A549 (cell line): ENCODE measurements at regions not wholly inside any gene's neighbourhood (a gene's known extent, or its start where the extent isn't known, plus 50 kb on each side); places are given as distances from the start of the nearest gene placed in this dataset.

Source experiments
- ATAC-seq, 2 experiments: fragments of 200-7000 bp in 1 of 2; fragments of >200 bp in 1 of 2; cut with Nextera tagmentation in 1 of 2; cut with Tn5 transposase in 1 of 2; 3 replicates each; pipeline versions ENCODE4 v1.8.0 to v1.9.1; 2018 to 2020; ENCODE audit warnings: mild to moderate bottlenecking in 1 of 2, moderate library complexity in 1 of 2
- CTCF ChIA-PET: fragments of 300-600 bp; sonication (Branson Sonifier 250); formaldehyde crosslinking; extraction: SDS; loops from one replicate; lab custom pipeline; 2021; ENCODE audit warnings: antibody characterized with exemption, inconsistent platforms; lab: Yijun Ruan, JAX
- POLR2A ChIA-PET: fragments of 350-600 bp; formaldehyde crosslinking; extraction: SDS; loops from one replicate; lab custom pipeline; 2021; ENCODE audit warnings: antibody characterized with exemption, inconsistent platforms; lab: Yijun Ruan, JAX
- DNase-seq, 2 experiments: peaks; one replicate each; pipeline versions ENCODE4 v3.0.0 to v3.0.0-alpha.2; 2011 to 2016; ENCODE audit warnings: low read depth in 1 of 2, low spot score in 1 of 2
- FAIRE-seq: peaks from 2 replicates; lab custom pipeline; 2011; peaks lifted over from hg19 to GRCh38; lab: Jason Lieb, UNC
- H3K27ac ChIP-seq, 2 experiments: fragments of >200 bp; sonication (Bioruptor Twin); formaldehyde crosslinking; 3 replicates each; pipeline ENCODE4 v1.5.1; 2016 to 2017
- H3K4me1 ChIP-seq: fragments of >200 bp; sonication (Bioruptor Twin); formaldehyde crosslinking; 3 replicates; pipeline ENCODE4 v1.6.1; 2016
- H3K4me2 ChIP-seq: fragments of >200 bp; sonication (Bioruptor Twin); formaldehyde crosslinking; 3 replicates; pipeline ENCODE4 v1.6.1; 2016
- H3K4me3 ChIP-seq: fragments of >200 bp; sonication (Bioruptor Twin); formaldehyde crosslinking; 3 replicates; pipeline ENCODE4 v1.5.1; 2016
- H3K9me3 ChIP-seq: fragments of >200 bp; sonication (Bioruptor Twin); formaldehyde crosslinking; 3 replicates; pipeline ENCODE4 v1.6.1; 2016
- ATOH8 ChIP-seq: fragments of 250-450 bp; sonication (Bioruptor Pico); IDR thresholded peaks from 2 replicates; pipeline ENCODE4 v1.5.0; 2020; ENCODE audit warnings: low read depth, mild to moderate bottlenecking, moderate library complexity
- BHLHE40 ChIP-seq: IDR thresholded peaks from 2 replicates; pipeline ENCODE4 v1.6.1; 2012; ENCODE audit warnings: low read depth, low read length, inconsistent platforms
- CBX2 ChIP-seq: fragments of 200-600 bp; sonication (generic); IDR thresholded peaks from 2 replicates; pipeline ENCODE4 v1.6.1; 2016; ENCODE audit warnings: low read depth, mild to moderate bottlenecking, borderline replicate concordance
- CBX8 ChIP-seq: fragments of 200-600 bp; sonication (generic); IDR thresholded peaks from 2 replicates; pipeline ENCODE4 v1.6.1; 2016
- CEBPB ChIP-seq, 2 experiments: fragments of >200 bp in 1 of 2; sonication (Bioruptor Twin) in 1 of 2; formaldehyde crosslinking in 1 of 2; IDR thresholded peaks; 2 replicates each; pipeline ENCODE4 v1.6.1; 2012 to 2016
- CTCF ChIP-seq: fragments of >200 bp; sonication (Bioruptor Twin); formaldehyde crosslinking; IDR thresholded peaks from 3 replicates; pipeline ENCODE4 v1.5.1; 2016
- E2F6 ChIP-seq: IDR thresholded peaks from 2 replicates; pipeline ENCODE4 v1.6.1; 2012; ENCODE audit warnings: low read depth, borderline replicate concordance
- GATA3 ChIP-seq: IDR thresholded peaks from 2 replicates; pipeline ENCODE4 v1.6.1; 2012; ENCODE audit warnings: borderline replicate concordance
- HES2 ChIP-seq: fragments of >200 bp; sonication (Bioruptor Twin); formaldehyde crosslinking; IDR thresholded peaks from 2 replicates; pipeline ENCODE4 v1.6.1; 2016
- HOXB13 ChIP-seq: fragments of 250-450 bp; sonication (Bioruptor Pico); IDR thresholded peaks from 2 replicates; pipeline ENCODE4 v1.5.0; 2020; ENCODE audit warnings: low read depth, mild to moderate bottlenecking, moderate library complexity
- KDM1A ChIP-seq: fragments of 200-600 bp; sonication (generic); IDR thresholded peaks from 2 replicates; pipeline ENCODE4 v1.6.1; 2016; ENCODE audit warnings: low read depth, mild to moderate bottlenecking
- PHF8 ChIP-seq: fragments of 200-600 bp; sonication (generic); IDR thresholded peaks from 2 replicates; pipeline ENCODE4 v1.6.1; 2016; ENCODE audit warnings: low read depth, mild to moderate bottlenecking, antibody characterized with exemption, moderate library complexity, borderline replicate concordance
- POLR2A ChIP-seq: IDR thresholded peaks from 2 replicates; pipeline ENCODE4 v1.6.1; 2012; ENCODE audit warnings: mild to moderate bottlenecking, low read length
- POLR2AphosphoS2 ChIP-seq: conservative IDR thresholded peaks from 2 replicates; pipeline ENCODE4 v1.6.1; 2012; ENCODE audit warnings: low read length, improper control_type of control experiment, inconsistent platforms
- RAD21 ChIP-seq, 2 experiments: fragments of >200 bp in 1 of 2; sonication (Bioruptor Twin) in 1 of 2; formaldehyde crosslinking in 1 of 2; IDR thresholded peaks in 1 of 2; conservative IDR thresholded peaks in 1 of 2; 2 replicates in 1 of 2; 3 replicates in 1 of 2; pipeline ENCODE4 v1.6.1; 2012 to 2018; ENCODE audit warnings: inconsistent platforms in 1 of 2
- RFX5 ChIP-seq: fragments of 450-650 bp; IDR thresholded peaks from 2 replicates; pipeline ENCODE4 v1.7.1; 2014; ENCODE audit warnings: antibody characterized with exemption, mild to moderate bottlenecking, moderate library complexity
- RNF2 ChIP-seq: fragments of 200-600 bp; sonication (generic); IDR thresholded peaks from 2 replicates; pipeline ENCODE4 v1.6.1; 2016; ENCODE audit warnings: low read depth, mild to moderate bottlenecking, antibody characterized with exemption, moderate library complexity, borderline replicate concordance
- TFCP2L1 ChIP-seq: fragments of 250-450 bp; sonication (Bioruptor Pico); IDR thresholded peaks from 2 replicates; pipeline ENCODE4 v1.5.0; 2021; ENCODE audit warnings: mild to moderate bottlenecking
- TP53 ChIP-seq: fragments of 250-450 bp; sonication (Bioruptor Pico); IDR thresholded peaks from 2 replicates; pipeline ENCODE4 v1.5.0; 2021; ENCODE audit warnings: mild to moderate bottlenecking, moderate library complexity
- ZFP36 ChIP-seq: fragments of 450-650 bp; IDR thresholded peaks from 2 replicates; pipeline ENCODE4 v1.6.1; 2014; ENCODE audit warnings: borderline replicate concordance; ENCODE audit not compliant: partially characterized antibody
- WGBS: methylation state at CpG from one replicate; pipeline ENCODE4 v1.1.6; 2017; ENCODE audit errors: missing lambda C conversion rate; 5-methylcytosine and 5-hydroxymethylcytosine counted together
- TF ChIP-seq, protein P1 (sequence below): fragments of 150-350 bp; IDR thresholded peaks from 2 replicates; pipeline ENCODE4 v1.6.1; 2014; ENCODE audit warnings: low read depth, mild to moderate bottlenecking, low read length
- TF ChIP-seq, protein P2 (sequence below): fragments of 450-650 bp; IDR thresholded peaks from 2 replicates; pipeline ENCODE4 v1.6.1; 2014; ENCODE audit warnings: antibody characterized with exemption

- WGBS: 31% methylated on average over 3 of the region's 3 CpGs
- Histone ChIP-seq H3K9me3 (no peaks in the 10 kb centered on the region), H3K4me2 (no peak overlapping the region), H3K27ac (no peak overlapping the region), H3K4me3 (no peak overlapping the region), H3K4me1 (no peaks in the 10 kb centered on the region)
- CTCF ChIA-PET: no interaction called here
- POLR2A ChIA-PET: no interaction called here
- no peak for ATAC-seq
- no peak for FAIRE-seq
- no peak for TF ChIP-seq KDM1A
- TF ChIP-seq TP53 (CRISPR knock-in tag): no peak
- no peak for TF ChIP-seq ATOH8
- no peak for TF ChIP-seq HOXB13 (CRISPR knock-in tag)
- no peak for TF ChIP-seq BHLHE40
- TF ChIP-seq RFX5: no peak
- no peak for TF ChIP-seq GATA3
- TF ChIP-seq CTCF: no peak
- TF ChIP-seq POLR2A: no peak
- TF ChIP-seq, protein P1, sequence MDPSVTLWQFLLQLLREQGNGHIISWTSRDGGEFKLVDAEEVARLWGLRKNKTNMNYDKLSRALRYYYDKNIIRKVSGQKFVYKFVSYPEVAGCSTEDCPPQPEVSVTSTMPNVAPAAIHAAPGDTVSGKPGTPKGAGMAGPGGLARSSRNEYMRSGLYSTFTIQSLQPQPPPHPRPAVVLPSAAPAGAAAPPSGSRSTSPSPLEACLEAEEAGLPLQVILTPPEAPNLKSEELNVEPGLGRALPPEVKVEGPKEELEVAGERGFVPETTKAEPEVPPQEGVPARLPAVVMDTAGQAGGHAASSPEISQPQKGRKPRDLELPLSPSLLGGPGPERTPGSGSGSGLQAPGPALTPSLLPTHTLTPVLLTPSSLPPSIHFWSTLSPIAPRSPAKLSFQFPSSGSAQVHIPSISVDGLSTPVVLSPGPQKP: no peak
- TF ChIP-seq ZFP36: no peak
- no peak for TF ChIP-seq CBX2
- no peak for TF ChIP-seq CBX8
- no peak for TF ChIP-seq POLR2AphosphoS2
- no peak for TF ChIP-seq CEBPB (IDR thresholded peaks at IDR 0.05)
- no peak for TF ChIP-seq E2F6
- TF ChIP-seq RAD21 (conservative IDR thresholded peaks at IDR 0.05 in 1 of 2, IDR thresholded peaks at IDR 0.05 in 1 of 2): no peak
- DNase-seq: no peak
Observed at GRCh38 chr5:85052826-85053225, 668.1 kb upstream of the EDIL3 start.

DNA sequence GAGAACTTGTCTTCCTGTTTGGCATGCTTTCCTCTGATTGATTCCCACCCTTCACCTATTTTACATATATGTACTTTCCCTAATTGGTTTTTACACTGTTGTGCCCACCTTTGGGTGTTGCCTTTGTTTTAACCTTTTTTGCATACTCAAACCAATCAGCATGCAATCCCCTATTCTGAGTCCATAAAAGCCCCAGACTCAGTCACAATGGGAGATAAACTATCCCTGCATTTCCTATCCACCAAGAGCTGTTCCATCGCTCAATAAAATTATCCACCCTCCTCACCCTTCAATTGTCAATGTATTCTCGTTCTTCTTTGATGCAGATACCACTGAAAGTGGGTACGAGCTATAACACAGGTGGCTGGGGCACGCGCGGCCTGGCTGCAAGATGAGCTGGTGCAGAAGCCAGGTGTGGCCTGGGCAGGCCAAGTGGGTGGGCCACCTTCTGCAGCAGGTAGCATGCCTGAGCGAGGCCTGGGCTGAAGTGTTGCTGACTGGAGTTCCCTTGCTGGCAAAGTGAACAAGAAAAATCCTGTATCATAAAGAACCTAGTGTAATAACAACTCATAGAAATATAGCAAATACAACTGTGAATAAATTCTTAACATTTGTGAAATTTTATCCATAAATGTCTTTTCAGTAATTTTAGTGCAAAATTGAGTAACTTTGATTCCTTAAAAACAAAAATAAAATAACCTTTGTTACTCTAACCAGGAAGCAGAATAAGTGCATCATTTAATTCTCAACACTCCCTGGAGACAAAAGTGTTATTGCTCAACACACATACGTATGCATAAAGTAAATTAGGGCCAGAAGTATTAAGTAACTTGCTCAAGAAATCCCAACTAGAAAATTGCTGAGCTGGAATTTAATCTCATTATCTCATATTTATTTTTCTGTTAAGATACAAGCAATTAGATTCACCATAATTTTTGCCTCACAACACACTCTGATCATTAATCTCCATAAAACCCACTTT is 685.3 kb upstream of the EDIL3 start:
- CTCF ChIA-PET: no interaction called here
- FAIRE-seq (no peak), DNase-seq (no peak), ATAC-seq (no peak)
- POLR2A ChIA-PET: no interaction called here
- H3K4me3 ChIP-seq: no peak overlapping the region
- TF ChIP-seq HES2: no peak
- H3K27ac ChIP-seq: no peak overlapping the region
- H3K9me3 ChIP-seq: no peaks in the 10 kb centered on the region
- WGBS: 47% methylated on average over 8 of the region's 8 CpGs
- no peaks in the 10 kb centered on the region for H3K4me1 ChIP-seq
- H3K4me2 ChIP-seq: no peak overlapping the region

DNA sequence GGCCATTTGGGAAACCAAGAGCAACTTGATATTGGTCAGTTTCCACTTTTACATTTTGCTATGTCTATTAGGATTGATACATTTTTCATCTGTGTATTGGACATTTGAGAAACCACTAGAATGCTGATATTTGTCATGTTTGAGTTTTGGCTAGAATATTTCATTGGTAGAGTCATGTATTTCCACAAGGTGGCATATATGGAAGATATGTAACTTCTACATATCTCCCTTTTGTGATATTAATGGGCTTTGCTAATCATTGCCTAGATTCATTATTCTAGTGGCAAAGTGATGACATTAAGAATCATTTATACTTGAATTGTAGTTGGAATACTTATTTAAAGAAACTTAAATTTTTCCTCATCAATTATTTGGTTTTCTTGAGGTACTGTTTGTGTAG is 692.9 kb upstream of the EDIL3 start:
- ChIA-PET POLR2A (no interaction called here), CTCF (no interaction called here)
- DNase-seq (no peak), FAIRE-seq (no peak), ATAC-seq (no peak)
- Histone ChIP-seq H3K4me3 (no peak overlapping the region), H3K4me2 (no peak overlapping the region), H3K4me1 (no peaks in the 10 kb centered on the region), H3K9me3 (no peaks in the 10 kb centered on the region), H3K27ac (no peak overlapping the region)
- TF ChIP-seq ZFP36 (no peak), TFCP2L1 (CRISPR knock-in tag) (no peak), RNF2 (no peak), PHF8 (no peak)
- TF ChIP-seq, protein P2, sequence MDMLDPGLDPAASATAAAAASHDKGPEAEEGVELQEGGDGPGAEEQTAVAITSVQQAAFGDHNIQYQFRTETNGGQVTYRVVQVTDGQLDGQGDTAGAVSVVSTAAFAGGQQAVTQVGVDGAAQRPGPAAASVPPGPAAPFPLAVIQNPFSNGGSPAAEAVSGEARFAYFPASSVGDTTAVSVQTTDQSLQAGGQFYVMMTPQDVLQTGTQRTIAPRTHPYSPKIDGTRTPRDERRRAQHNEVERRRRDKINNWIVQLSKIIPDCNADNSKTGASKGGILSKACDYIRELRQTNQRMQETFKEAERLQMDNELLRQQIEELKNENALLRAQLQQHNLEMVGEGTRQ: no peak
- TF ChIP-seq, all 56 proteins: peak for 0
